ENCODE measurements at regions not wholly inside any gene's neighbourhood (a gene's known extent, or its start where the extent isn't known, plus 50 kb on each side); places are given as distances from the start of the nearest gene placed in this dataset.

DNA sequence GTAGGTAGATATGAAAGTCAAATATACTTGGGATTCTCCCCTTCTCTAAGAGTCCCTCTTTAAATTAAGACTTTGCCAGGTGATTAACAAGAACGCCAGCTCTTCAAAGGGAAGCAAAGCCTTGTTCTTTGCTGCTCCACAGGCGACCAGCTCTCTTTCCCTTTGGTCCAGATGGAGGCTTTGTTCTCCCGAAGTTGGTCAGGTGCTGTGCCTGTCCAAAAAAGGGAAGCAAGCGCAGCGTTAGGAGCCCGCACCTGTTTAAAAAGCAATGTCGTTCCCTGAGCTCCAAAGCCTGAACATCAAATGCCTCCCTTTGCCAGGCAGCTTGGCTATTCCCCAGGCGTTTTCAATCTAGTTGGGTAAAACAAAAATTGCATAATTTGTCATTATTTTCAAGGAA, 1913.1 kb upstream of the PIK3C3 start:
- Histone ChIP-seq H3K27ac (ENCODE audit: control insufficient read depth, insufficient read depth) (no peak overlapping the region), H3K4me2 (ENCODE audit: control insufficient read depth, insufficient read depth) (no peak overlapping the region), H3K27me3 (replicated peaks in 1 of 2; ENCODE audit: control insufficient read depth in 2 of 2, insufficient read depth in 2 of 2, low read length in 1 of 2) (no peaks in the 10 kb centered on the region), H3K4me1 (ENCODE audit: control insufficient read depth, insufficient read depth, low read length) (no peaks in the 10 kb centered on the region), H2AFZ (ENCODE audit: control insufficient read depth, low read depth, low read length) (no peak overlapping the region), H3K36me3 (ENCODE audit: control insufficient read depth in 2 of 2, insufficient read depth in 2 of 2, low read length in 1 of 2) (no peaks in the 10 kb centered on the region), H4K20me1 (ENCODE audit: control insufficient read depth, insufficient read depth) (no peaks in the 10 kb centered on the region), H3K9me3 (replicated peaks; ENCODE audit: control insufficient read depth, insufficient read depth, low read length) (no peaks in the 10 kb centered on the region), H3K4me3 (no peak overlapping the region), H3K9ac (ENCODE audit: control insufficient read depth, insufficient read depth, low read length) (no peak overlapping the region), H3K79me2 (ENCODE audit: control insufficient read depth, insufficient read depth, low read length) (no peaks in the 10 kb centered on the region)
- in situ Hi-C loops (cut with MboI): loop anchor here (25.0 kb wide), 1 partner anchor 95 kb away; no protein-coding TSS in a partner anchor
- intact Hi-C loops (cut with micrococcal nuclease; ENCODE audit: unreplicated experiment): no loop called here
- no peak for ATAC-seq
- no TSS peak for BruUV-seq (replicated peaks)
- SMC1A ChIA-PET (ENCODE audit: uncharacterized antibody, unreplicated experiment): no interaction called here
- WGBS (ENCODE audit: insufficient coverage, insufficient replicate concordance, low lambda C conversion rate, missing lambda C conversion rate): 40% methylated on average over 8 of the region's 8 CpGs
- RAD21 ChIA-PET (ENCODE audit: unreplicated experiment): interaction anchor here (0.6 kb wide), 1 partner anchor 118 kb away, joined by 3 read pairs; no protein-coding TSS in a partner anchor
- TF ChIP-seq SMC3 (IDR thresholded peaks at IDR 0.05; ENCODE audit: borderline replicate concordance, low read length) (no peak), NBN (IDR thresholded peaks at IDR 0.05) (no peak), YY1 (IDR thresholded peaks at IDR 0.05; ENCODE audit: low read depth, low read length) (no peak), STAT1 (conservative IDR thresholded peaks at IDR 0.05) (no peak), PML (IDR thresholded peaks at IDR 0.05; ENCODE audit: low read length) (no peak), SMAD5 (IDR thresholded peaks at IDR 0.05; ENCODE audit: low read depth) (no peak), HDGF (IDR thresholded peaks at IDR 0.05) (no peak)
- TF ChIP-seq, protein P1, sequence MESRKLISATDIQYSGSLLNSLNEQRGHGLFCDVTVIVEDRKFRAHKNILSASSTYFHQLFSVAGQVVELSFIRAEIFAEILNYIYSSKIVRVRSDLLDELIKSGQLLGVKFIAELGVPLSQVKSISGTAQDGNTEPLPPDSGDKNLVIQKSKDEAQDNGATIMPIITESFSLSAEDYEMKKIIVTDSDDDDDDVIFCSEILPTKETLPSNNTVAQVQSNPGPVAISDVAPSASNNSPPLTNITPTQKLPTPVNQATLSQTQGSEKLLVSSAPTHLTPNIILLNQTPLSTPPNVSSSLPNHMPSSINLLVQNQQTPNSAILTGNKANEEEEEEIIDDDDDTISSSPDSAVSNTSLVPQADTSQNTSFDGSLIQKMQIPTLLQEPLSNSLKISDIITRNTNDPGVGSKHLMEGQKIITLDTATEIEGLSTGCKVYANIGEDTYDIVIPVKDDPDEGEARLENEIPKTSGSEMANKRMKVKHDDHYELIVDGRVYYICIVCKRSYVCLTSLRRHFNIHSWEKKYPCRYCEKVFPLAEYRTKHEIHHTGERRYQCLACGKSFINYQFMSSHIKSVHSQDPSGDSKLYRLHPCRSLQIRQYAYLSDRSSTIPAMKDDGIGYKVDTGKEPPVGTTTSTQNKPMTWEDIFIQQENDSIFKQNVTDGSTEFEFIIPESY (IDR thresholded peaks at IDR 0.05): no peak
- TF ChIP-seq, protein P2, sequence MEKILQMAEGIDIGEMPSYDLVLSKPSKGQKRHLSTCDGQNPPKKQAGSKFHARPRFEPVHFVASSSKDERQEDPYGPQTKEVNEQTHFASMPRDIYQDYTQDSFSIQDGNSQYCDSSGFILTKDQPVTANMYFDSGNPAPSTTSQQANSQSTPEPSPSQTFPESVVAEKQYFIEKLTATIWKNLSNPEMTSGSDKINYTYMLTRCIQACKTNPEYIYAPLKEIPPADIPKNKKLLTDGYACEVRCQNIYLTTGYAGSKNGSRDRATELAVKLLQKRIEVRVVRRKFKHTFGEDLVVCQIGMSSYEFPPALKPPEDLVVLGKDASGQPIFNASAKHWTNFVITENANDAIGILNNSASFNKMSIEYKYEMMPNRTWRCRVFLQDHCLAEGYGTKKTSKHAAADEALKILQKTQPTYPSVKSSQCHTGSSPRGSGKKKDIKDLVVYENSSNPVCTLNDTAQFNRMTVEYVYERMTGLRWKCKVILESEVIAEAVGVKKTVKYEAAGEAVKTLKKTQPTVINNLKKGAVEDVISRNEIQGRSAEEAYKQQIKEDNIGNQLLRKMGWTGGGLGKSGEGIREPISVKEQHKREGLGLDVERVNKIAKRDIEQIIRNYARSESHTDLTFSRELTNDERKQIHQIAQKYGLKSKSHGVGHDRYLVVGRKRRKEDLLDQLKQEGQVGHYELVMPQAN (conservative IDR thresholded peaks at IDR 0.05): no peak
- CTCF ChIA-PET: interaction anchor here (1.5 to 2.0 kb wide), 2 partner anchors 12 to 118 kb away, joined by 4 read pairs; no protein-coding TSS in a partner anchor
- no peak for FAIRE-seq
- DNase-seq (ENCODE audit: low read depth, low spot score): no peak
- POLR2A ChIA-PET: no interaction called here

Measured in GM12878 (cell line).